NT2/D1 (cell line): ENCODE measurements at regions not wholly inside any gene's neighbourhood (a gene's known extent, or its start where the extent isn't known, plus 50 kb on each side); places are given as distances from the start of the nearest gene placed in this dataset.

Experiments
- SUZ12 ChIP-seq: IDR thresholded peaks from 2 replicates; pipeline ENCODE4 v1.6.1; 2011; ENCODE audit not compliant: insufficient read length, insufficient read depth; ENCODE audit errors: extremely low read depth
- YY1 ChIP-seq: IDR thresholded peaks from 2 replicates; pipeline ENCODE4 v1.6.1; 2011; ENCODE audit not compliant: insufficient read length, insufficient read depth
- ZNF274 ChIP-seq: IDR thresholded peaks from 2 replicates; pipeline ENCODE4 v1.6.1; 2011; ENCODE audit warnings: mild to moderate bottlenecking, low read depth, low read length

- TF ChIP-seq YY1 (no peak), SUZ12 (no peak), ZNF274 (no peak)
Measured at GRCh38 chr2:103401621-103402020, 639.8 kb downstream of the TMEM182 start.
